IPS-NIHi7 (cell line): ENCODE measurements at regions not wholly inside any gene's neighbourhood (a gene's known extent, or its start where the extent isn't known, plus 50 kb on each side); places are given as distances from the start of the nearest gene placed in this dataset.

Experiments used
- DNase-seq: peaks from one replicate; pipeline ENCODE4 v3.0.0; 2012; ENCODE audit warnings: mixed read lengths; ENCODE audit errors: extremely low spot score

GRCh38 chr14:38774162-38774561 is 328.9 kb downstream of the SEC23A start:
- no peak for DNase-seq

GRCh38 chr14:38770251-38770650 is 332.8 kb downstream of the SEC23A start:
- no peak for DNase-seq

GRCh38 chr14:38762845-38763244 is 340.2 kb downstream of the SEC23A start:
- no peak for DNase-seq

- DNase-seq: no peak
These were observed 340.6 kb downstream of the SEC23A start for GRCh38 chr14:38762426-38762825.

- no peak for DNase-seq
These were observed 342.0 kb downstream of the SEC23A start for GRCh38 chr14:38761033-38761432.

GRCh38 chr14:38758661-38759060 is 344.4 kb downstream of the SEC23A start:
- no peak for DNase-seq

- DNase-seq: no peak
These were observed 348.0 kb downstream of the SEC23A start for GRCh38 chr14:38755036-38755435.

GRCh38 chr14:38752750-38753149 is 350.3 kb downstream of the SEC23A start:
- no peak for DNase-seq

- no peak for DNase-seq
These were observed 350.7 kb downstream of the SEC23A start for GRCh38 chr14:38752341-38752740.

GRCh38 chr14:38751459-38751858 is 351.6 kb downstream of the SEC23A start:
- DNase-seq: no peak

GRCh38 chr14:38749936-38750335 is 353.1 kb downstream of the SEC23A start:
- DNase-seq: no peak

- no peak for DNase-seq
These were observed 357.2 kb downstream of the SEC23A start for GRCh38 chr14:38745861-38746260.

- DNase-seq: no peak
These were observed 359.0 kb downstream of the SEC23A start for GRCh38 chr14:38743966-38744584.

- DNase-seq: peak; percentile 27
These were observed 365.2 kb downstream of the SEC23A start for GRCh38 chr14:38737686-38738407.

GRCh38 chr14:38735005-38735404 is 368.0 kb downstream of the SEC23A start:
- DNase-seq: no peak

GRCh38 chr14:38731962-38732361 is 371.1 kb downstream of the SEC23A start:
- DNase-seq: no peak

- DNase-seq: no peak
These were observed 372.6 kb downstream of the SEC23A start for GRCh38 chr14:38730420-38730819.

- no peak for DNase-seq
These were observed 375.3 kb downstream of the SEC23A start for GRCh38 chr14:38727731-38728130.

GRCh38 chr14:38724621-38725020 is 378.4 kb downstream of the SEC23A start:
- DNase-seq: no peak

- DNase-seq: no peak
These were observed 379.1 kb downstream of the SEC23A start for GRCh38 chr14:38723959-38724358.

- DNase-seq: no peak
These were observed 379.8 kb downstream of the SEC23A start for GRCh38 chr14:38723277-38723676.

- DNase-seq: peak; percentile 75
These were observed 381.1 kb downstream of the SEC23A start for GRCh38 chr14:38721822-38722431.

GRCh38 chr14:38718519-38718918 is 384.5 kb downstream of the SEC23A start:
- no peak for DNase-seq
